GM23338 (cell line): ENCODE measurements at regions not wholly inside any gene's neighbourhood (a gene's known extent, or its start where the extent isn't known, plus 50 kb on each side); places are given as distances from the start of the nearest gene placed in this dataset.

ENCODE experiments used
- ATAC-seq: fragments of 200-7000 bp; cut with Tn5 transposase; 3 replicates; pipeline ENCODE4 v1.9.1; 2020
- DNase-seq: peaks from one replicate; pipeline ENCODE4 v3.0.0-alpha.2; 2015; ENCODE audit warnings: low spot score
- H2AFZ ChIP-seq: fragments of 200-600 bp; sonication (generic); 2 replicates; pipeline ENCODE4 v1.8.0; 2016; ENCODE audit warnings: antibody characterized with exemption, mild to moderate bottlenecking, moderate library complexity
- H3F3A ChIP-seq: fragments of 200-600 bp; sonication (generic); replicated peaks from 2 replicates; pipeline ENCODE4 v1.8.0; 2017; ENCODE audit warnings: antibody characterized with exemption, mixed run types, low read depth
- H3K27ac ChIP-seq: fragments of 200-600 bp; sonication (generic); 2 replicates; pipeline ENCODE4 v1.6.1; 2016; ENCODE audit warnings: low read depth
- H3K27me3 ChIP-seq: fragments of 200-600 bp; sonication (generic); 2 replicates; pipeline ENCODE4 v1.8.0; 2016; ENCODE audit warnings: mild to moderate bottlenecking, mixed run types, moderate library complexity; ENCODE audit not compliant: insufficient read depth
- H3K36me3 ChIP-seq: fragments of 200-600 bp; sonication (generic); 2 replicates; pipeline ENCODE4 v1.8.0; 2016; ENCODE audit warnings: mild to moderate bottlenecking; ENCODE audit not compliant: insufficient read depth
- H3K4me1 ChIP-seq: fragments of 200-600 bp; sonication (generic); 2 replicates; pipeline ENCODE4 v1.8.0; 2016; ENCODE audit warnings: mild to moderate bottlenecking, moderate library complexity; ENCODE audit not compliant: insufficient read depth
- H3K4me2 ChIP-seq: fragments of 200-600 bp; sonication (generic); 2 replicates; pipeline ENCODE4 v1.7.1; 2017; ENCODE audit warnings: mixed run types
- H3K4me3 ChIP-seq: fragments of 200-600 bp; sonication (generic); 2 replicates; pipeline ENCODE4 v1.6.1; 2016; ENCODE audit warnings: mixed run types
- H3K79me2 ChIP-seq: fragments of 200-600 bp; sonication (generic); replicated peaks from 2 replicates; pipeline ENCODE4 v1.8.0; 2017; ENCODE audit warnings: mild to moderate bottlenecking; ENCODE audit not compliant: insufficient read depth
- H3K9me2 ChIP-seq: fragments of 200-600 bp; sonication (generic); 2 replicates; pipeline ENCODE4 v1.8.0; 2017; ENCODE audit not compliant: insufficient read depth
- H4K20me1 ChIP-seq: fragments of 200-600 bp; sonication (generic); replicated peaks from 2 replicates; pipeline ENCODE4 v1.8.0; 2017; ENCODE audit warnings: mild to moderate bottlenecking; ENCODE audit not compliant: insufficient read depth
- H3K27ac Mint-ChIP-seq: 2 replicates; pipeline ENCODE4 v1.8.0; 2020; ENCODE audit warnings: inconsistent platforms, mild to moderate bottlenecking, moderate library complexity, mixed read lengths
- H3K27me3 Mint-ChIP-seq: 3 replicates; pipeline ENCODE4 v1.8.0; 2022; ENCODE audit warnings: low read depth, mild to moderate bottlenecking, moderate library complexity, mixed read lengths, inconsistent platforms; ENCODE audit not compliant: insufficient read depth, poor library complexity
- H3K36me3 Mint-ChIP-seq: 3 replicates; pipeline ENCODE4 v1.8.0; 2021; ENCODE audit warnings: low read depth, mild to moderate bottlenecking, inconsistent platforms, moderate library complexity, mixed read lengths
- H3K4me1 Mint-ChIP-seq: 3 replicates; pipeline ENCODE4 v1.8.0; 2020; ENCODE audit warnings: mild to moderate bottlenecking, inconsistent platforms, mixed read lengths
- H3K4me3 Mint-ChIP-seq: 3 replicates; pipeline ENCODE4 v1.8.0; 2021; ENCODE audit warnings: moderate library complexity, mild to moderate bottlenecking, inconsistent platforms, mixed read lengths
- H3K9me3 Mint-ChIP-seq: 3 replicates; pipeline ENCODE4 v1.8.0; 2020; ENCODE audit warnings: moderate library complexity, mild to moderate bottlenecking, inconsistent platforms, mixed read lengths
- CREB1 ChIP-seq: fragments of 250-450 bp; sonication (Bioruptor Pico); IDR thresholded peaks from 2 replicates; pipeline ENCODE4 v1.5.0; 2020; ENCODE audit warnings: low read depth, mild to moderate bottlenecking, moderate library complexity
- ETS1 ChIP-seq: IDR thresholded peaks from 2 replicates; pipeline ENCODE4 v1.6.1; 2016; ENCODE audit warnings: antibody characterized with exemption
- EZH2 ChIP-seq: fragments of 200-600 bp; sonication (generic); IDR thresholded peaks from one replicate; pipeline ENCODE4 v1.8.0; 2017; ENCODE audit warnings: antibody characterized with exemption, mild to moderate bottlenecking, low read depth; ENCODE audit not compliant: unreplicated experiment
- EZH2phosphoT487 ChIP-seq: fragments of 200-600 bp; sonication (generic); IDR thresholded peaks from one replicate; pipeline ENCODE4 v1.8.1; 2018; ENCODE audit warnings: antibody characterized with exemption; ENCODE audit not compliant: unreplicated experiment
- JUNB ChIP-seq: IDR thresholded peaks from one replicate; pipeline ENCODE4 v1.6.1; 2016; ENCODE audit warnings: antibody characterized with exemption; ENCODE audit not compliant: unreplicated experiment
- NANOG ChIP-seq: IDR thresholded peaks from 2 replicates; pipeline ENCODE4 v1.6.1; 2016; ENCODE audit warnings: antibody characterized with exemption, borderline replicate concordance
- POLR2AphosphoS5 ChIP-seq: IDR thresholded peaks from 2 replicates; pipeline ENCODE4 v1.6.1; 2016; ENCODE audit warnings: antibody characterized with exemption, low read depth
- REST ChIP-seq: IDR thresholded peaks from one replicate; pipeline ENCODE4 v1.6.1; 2018; ENCODE audit warnings: antibody characterized with exemption; ENCODE audit not compliant: unreplicated experiment
- STAT1 ChIP-seq: IDR thresholded peaks from one replicate; pipeline ENCODE4 v1.6.1; 2016; ENCODE audit warnings: antibody characterized with exemption; ENCODE audit not compliant: unreplicated experiment
- ZNF114 ChIP-seq: fragments of 250-450 bp; sonication (Bioruptor Pico); IDR thresholded peaks from 2 replicates; pipeline ENCODE4 v1.5.0; 2020; ENCODE audit warnings: mild to moderate bottlenecking, moderate library complexity
- ZNF331 ChIP-seq: fragments of 250-450 bp; sonication (Bioruptor Pico); IDR thresholded peaks from 2 replicates; pipeline ENCODE4 v1.5.0; 2020; ENCODE audit warnings: low read depth, mild to moderate bottlenecking, moderate library complexity
- ZNF462 ChIP-seq: fragments of 250-450 bp; sonication (Bioruptor Pico); IDR thresholded peaks from 2 replicates; pipeline ENCODE4 v1.5.0; 2020; ENCODE audit warnings: mild to moderate bottlenecking, moderate library complexity
- TF ChIP-seq, protein P1 (sequence below), 2 experiments: fragments of 200-600 bp in 1 of 2; sonication (generic) in 1 of 2; conservative IDR thresholded peaks; 2 replicates each; pipeline versions ENCODE4 v1.5.1 to v1.6.1; 2016 to 2017; ENCODE audit warnings: antibody characterized with exemption in 2 of 2, low read depth in 2 of 2, mild to moderate bottlenecking in 2 of 2, moderate library complexity in 1 of 2

GRCh38 chr9:135188681-135189151 lies 101.2 kb downstream of the OLFM1 start:
- Mint-ChIP-seq H3K36me3 (no peaks in the 10 kb centered on the region), H3K4me3 (no peak overlapping the region), H3K27ac (no peak overlapping the region), H3K27me3 (peaks cover 9% of the 10 kb centered on the region), H3K4me1 (peaks cover 10% of the 10 kb centered on the region), H3K9me3 (no peaks in the 10 kb centered on the region)
- no peaks in the 10 kb centered on the region for H3K9me2 ChIP-seq
- no peaks in the 10 kb centered on the region for H3K36me3 ChIP-seq
- no peak for DNase-seq
- no peaks in the 10 kb centered on the region for H3K4me1 ChIP-seq
- H3K4me2 ChIP-seq: no peak overlapping the region
- no peaks in the 10 kb centered on the region for H4K20me1 ChIP-seq
- no peak overlapping the region for H3K4me3 ChIP-seq
- no peaks in the 10 kb centered on the region for H3F3A ChIP-seq
- no peak overlapping the region for H2AFZ ChIP-seq
- no peak for ATAC-seq
- no peaks in the 10 kb centered on the region for H3K27me3 ChIP-seq
- no peak for TF ChIP-seq CREB1
- TF ChIP-seq JUNB: no peak
- no peak for TF ChIP-seq ZNF331 (CRISPR knock-in tag)
- no peak for TF ChIP-seq POLR2AphosphoS5
- no peak for TF ChIP-seq EZH2
- TF ChIP-seq, protein P1, sequence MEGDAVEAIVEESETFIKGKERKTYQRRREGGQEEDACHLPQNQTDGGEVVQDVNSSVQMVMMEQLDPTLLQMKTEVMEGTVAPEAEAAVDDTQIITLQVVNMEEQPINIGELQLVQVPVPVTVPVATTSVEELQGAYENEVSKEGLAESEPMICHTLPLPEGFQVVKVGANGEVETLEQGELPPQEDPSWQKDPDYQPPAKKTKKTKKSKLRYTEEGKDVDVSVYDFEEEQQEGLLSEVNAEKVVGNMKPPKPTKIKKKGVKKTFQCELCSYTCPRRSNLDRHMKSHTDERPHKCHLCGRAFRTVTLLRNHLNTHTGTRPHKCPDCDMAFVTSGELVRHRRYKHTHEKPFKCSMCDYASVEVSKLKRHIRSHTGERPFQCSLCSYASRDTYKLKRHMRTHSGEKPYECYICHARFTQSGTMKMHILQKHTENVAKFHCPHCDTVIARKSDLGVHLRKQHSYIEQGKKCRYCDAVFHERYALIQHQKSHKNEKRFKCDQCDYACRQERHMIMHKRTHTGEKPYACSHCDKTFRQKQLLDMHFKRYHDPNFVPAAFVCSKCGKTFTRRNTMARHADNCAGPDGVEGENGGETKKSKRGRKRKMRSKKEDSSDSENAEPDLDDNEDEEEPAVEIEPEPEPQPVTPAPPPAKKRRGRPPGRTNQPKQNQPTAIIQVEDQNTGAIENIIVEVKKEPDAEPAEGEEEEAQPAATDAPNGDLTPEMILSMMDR (conservative IDR thresholded peaks at IDR 0.05; ENCODE audit: low read depth in 2 of 2): no peak
- TF ChIP-seq ETS1: no peak
- TF ChIP-seq REST: no peak
- no peak for TF ChIP-seq EZH2phosphoT487
- TF ChIP-seq STAT1: no peak
- no peak for TF ChIP-seq ZNF114 (CRISPR knock-in tag)
- TF ChIP-seq NANOG: no peak
- TF ChIP-seq ZNF462 (CRISPR knock-in tag): no peak
- H3K79me2 ChIP-seq: no peaks in the 10 kb centered on the region
- no peak overlapping the region for H3K27ac ChIP-seq
